ENCODE measurements at regions not wholly inside any gene's neighbourhood (a gene's known extent, or its start where the extent isn't known, plus 50 kb on each side); places are given as distances from the start of the nearest gene placed in this dataset.

GRCh38 chr1:67958472-67958871 is 92.0 kb downstream of the DIRAS3 start:
- no peaks in the 10 kb centered on the region for H3K36me3 ChIP-seq (replicated peaks; ENCODE audit: control insufficient read depth, insufficient read depth, low read length)
- DNase-seq: no peak
- no peak overlapping the region for H3K4me3 ChIP-seq (ENCODE audit: insufficient read depth, low read depth, low read length)
- H3K27me3 ChIP-seq (ENCODE audit: control insufficient read depth, insufficient read depth, low read length): no peaks in the 10 kb centered on the region

- no peaks in the 10 kb centered on the region for H3K36me3 ChIP-seq (replicated peaks; ENCODE audit: control insufficient read depth, insufficient read depth, low read length)
Observed at GRCh38 chr1:67957066-67957465, 93.4 kb downstream of the DIRAS3 start.

GRCh38 chr1:67956116-67956515 is 94.3 kb downstream of the DIRAS3 start:
- no peaks in the 10 kb centered on the region for H3K27me3 ChIP-seq (ENCODE audit: control insufficient read depth, insufficient read depth, low read length)
- no peak overlapping the region for H3K4me3 ChIP-seq (ENCODE audit: insufficient read depth, low read depth, low read length)
- no peak for DNase-seq
- H3K36me3 ChIP-seq (replicated peaks; ENCODE audit: control insufficient read depth, insufficient read depth, low read length): no peaks in the 10 kb centered on the region

More at GRCh38 chr1:67957066-67957465, 93.4 kb downstream of the DIRAS3 start:
- Histone ChIP-seq H3K4me3 (ENCODE audit: insufficient read depth, low read depth, low read length) (no peak overlapping the region), H3K27me3 (ENCODE audit: control insufficient read depth, insufficient read depth, low read length) (no peaks in the 10 kb centered on the region)
- no peak for DNase-seq

GRCh38 chr1:67955591-67955990 is 94.8 kb downstream of the DIRAS3 start:
- no peak for DNase-seq
- H3K36me3 ChIP-seq (replicated peaks; ENCODE audit: control insufficient read depth, insufficient read depth, low read length): no peaks in the 10 kb centered on the region
- H3K4me3 ChIP-seq (ENCODE audit: insufficient read depth, low read depth, low read length): no peak overlapping the region
- H3K27me3 ChIP-seq (ENCODE audit: control insufficient read depth, insufficient read depth, low read length): no peaks in the 10 kb centered on the region

GRCh38 chr1:67953301-67953700 is 97.1 kb downstream of the DIRAS3 start:
- H3K27me3 ChIP-seq (ENCODE audit: control insufficient read depth, insufficient read depth, low read length): no peaks in the 10 kb centered on the region
- H3K36me3 ChIP-seq (replicated peaks; ENCODE audit: control insufficient read depth, insufficient read depth, low read length): no peaks in the 10 kb centered on the region
- no peak overlapping the region for H3K4me3 ChIP-seq (ENCODE audit: insufficient read depth, low read depth, low read length)
- no peak for DNase-seq

- Histone ChIP-seq H3K27me3 (ENCODE audit: control insufficient read depth, insufficient read depth, low read length) (no peaks in the 10 kb centered on the region), H3K36me3 (replicated peaks; ENCODE audit: control insufficient read depth, insufficient read depth, low read length) (no peaks in the 10 kb centered on the region), H3K4me3 (ENCODE audit: insufficient read depth, low read depth, low read length) (no peak overlapping the region)
- no peak for DNase-seq
Observed at GRCh38 chr1:67952071-67952470, 98.4 kb downstream of the DIRAS3 start.

- no peak for DNase-seq
Observed at GRCh38 chr1:67951014-67951413, 99.4 kb downstream of the DIRAS3 start.

GRCh38 chr1:67948151-67949080 is 102.0 kb downstream of the DIRAS3 start:
- no peak for DNase-seq
- Histone ChIP-seq H3K4me3 (ENCODE audit: insufficient read depth, low read depth, low read length) (no peak overlapping the region), H3K27me3 (ENCODE audit: control insufficient read depth, insufficient read depth, low read length) (no peaks in the 10 kb centered on the region), H3K36me3 (replicated peaks; ENCODE audit: control insufficient read depth, insufficient read depth, low read length) (no peaks in the 10 kb centered on the region)

More at GRCh38 chr1:67951014-67951413, 99.4 kb downstream of the DIRAS3 start:
- Histone ChIP-seq H3K27me3 (ENCODE audit: control insufficient read depth, insufficient read depth, low read length) (no peaks in the 10 kb centered on the region), H3K4me3 (ENCODE audit: insufficient read depth, low read depth, low read length) (no peak overlapping the region), H3K36me3 (replicated peaks; ENCODE audit: control insufficient read depth, insufficient read depth, low read length) (no peaks in the 10 kb centered on the region)

- Histone ChIP-seq H3K36me3 (replicated peaks; ENCODE audit: control insufficient read depth, insufficient read depth, low read length) (no peaks in the 10 kb centered on the region), H3K27me3 (ENCODE audit: control insufficient read depth, insufficient read depth, low read length) (no peaks in the 10 kb centered on the region), H3K4me3 (ENCODE audit: insufficient read depth, low read depth, low read length) (no peak overlapping the region)
- no peak for DNase-seq
Observed at GRCh38 chr1:67947114-67947513, 103.3 kb downstream of the DIRAS3 start.

GRCh38 chr1:67945733-67946374 is 104.6 kb downstream of the DIRAS3 start:
- Histone ChIP-seq H3K27me3 (ENCODE audit: control insufficient read depth, insufficient read depth, low read length) (no peaks in the 10 kb centered on the region), H3K36me3 (replicated peaks; ENCODE audit: control insufficient read depth, insufficient read depth, low read length) (no peaks in the 10 kb centered on the region), H3K4me3 (ENCODE audit: insufficient read depth, low read depth, low read length) (no peak overlapping the region)
- DNase-seq: no peak

- Histone ChIP-seq H3K27me3 (ENCODE audit: control insufficient read depth, insufficient read depth, low read length) (no peaks in the 10 kb centered on the region; the same call in 1 of the 2 replicates), H3K36me3 (replicated peaks; ENCODE audit: control insufficient read depth, insufficient read depth, low read length) (no peaks in the 10 kb centered on the region), H3K4me3 (ENCODE audit: insufficient read depth, low read depth, low read length) (no peak overlapping the region)
- no peak for DNase-seq
Observed at GRCh38 chr1:67942274-67942673, 108.2 kb downstream of the DIRAS3 start.

- Histone ChIP-seq H3K36me3 (replicated peaks; ENCODE audit: control insufficient read depth, insufficient read depth, low read length) (no peaks in the 10 kb centered on the region), H3K27me3 (ENCODE audit: control insufficient read depth, insufficient read depth, low read length) (no peaks in the 10 kb centered on the region; the same call in 1 of the 2 replicates), H3K4me3 (ENCODE audit: insufficient read depth, low read depth, low read length) (no peak overlapping the region)
- no peak for DNase-seq
Observed at GRCh38 chr1:67941746-67942145, 108.5 kb upstream of the GNG12 start.

GRCh38 chr1:67941155-67941554 is 107.9 kb upstream of the GNG12 start:
- Histone ChIP-seq H3K36me3 (replicated peaks; ENCODE audit: control insufficient read depth, insufficient read depth, low read length) (no peaks in the 10 kb centered on the region), H3K27me3 (ENCODE audit: control insufficient read depth, insufficient read depth, low read length) (no peaks in the 10 kb centered on the region; the same call in 1 of the 2 replicates), H3K4me3 (ENCODE audit: insufficient read depth, low read depth, low read length) (no peak overlapping the region)
- DNase-seq: no peak

- Histone ChIP-seq H3K27me3 (ENCODE audit: control insufficient read depth, insufficient read depth, low read length) (no peaks in the 10 kb centered on the region; the same call in 1 of the 2 replicates), H3K36me3 (replicated peaks; ENCODE audit: control insufficient read depth, insufficient read depth, low read length) (no peaks in the 10 kb centered on the region), H3K4me3 (ENCODE audit: insufficient read depth, low read depth, low read length) (no peak overlapping the region)
- no peak for DNase-seq
Observed at GRCh38 chr1:67939942-67940341, 106.7 kb upstream of the GNG12 start.

GRCh38 chr1:67939186-67939743 is 106.0 kb upstream of the GNG12 start:
- no peak for DNase-seq
- Histone ChIP-seq H3K4me3 (ENCODE audit: insufficient read depth, low read depth, low read length) (no peak overlapping the region), H3K36me3 (replicated peaks; ENCODE audit: control insufficient read depth, insufficient read depth, low read length) (no peaks in the 10 kb centered on the region), H3K27me3 (ENCODE audit: control insufficient read depth, insufficient read depth, low read length) (no peaks in the 10 kb centered on the region; the same call in 1 of the 2 replicates)
